Neural progenitor cell (in vitro differentiated cells): ENCODE measurements at regions not wholly inside any gene's neighbourhood (a gene's known extent, or its start where the extent isn't known, plus 50 kb on each side); places are given as distances from the start of the nearest gene placed in this dataset.

Experiments
- CTCF ChIP-seq: fragments of 200-600 bp; sonication (generic); IDR thresholded peaks from 2 replicates; pipeline ENCODE4 v1.5.1; 2017; ENCODE audit warnings: antibody characterized with exemption, mild to moderate bottlenecking
- EZH2 ChIP-seq: fragments of 200-600 bp; sonication (generic); IDR thresholded peaks from 2 replicates; pipeline ENCODE4 v1.6.1; 2017; ENCODE audit warnings: antibody characterized with exemption, mild to moderate bottlenecking, moderate library complexity

- TF ChIP-seq EZH2: no peak
- TF ChIP-seq CTCF: no peak
These were observed 109.8 kb downstream of the SLC10A2 start for GRCh38 chr13:102956449-102956848.
